IPS DF 4.7 (cell line): ENCODE measurements at regions not wholly inside any gene's neighbourhood (a gene's known extent, or its start where the extent isn't known, plus 50 kb on each side); places are given as distances from the start of the nearest gene placed in this dataset.

Experiments used
- DNase-seq: peaks from one replicate; pipeline ENCODE4 v3.0.0-alpha.2; 2013; ENCODE audit warnings: low spot score; ENCODE audit errors: extremely low read depth

GRCh38 chr3:159782724-159783421, 205.8 kb upstream of the IL12A start:
- no peak for DNase-seq

- DNase-seq: no peak
Observed at GRCh38 chr3:159783780-159784742, 204.6 kb upstream of the IL12A start.

DNA sequence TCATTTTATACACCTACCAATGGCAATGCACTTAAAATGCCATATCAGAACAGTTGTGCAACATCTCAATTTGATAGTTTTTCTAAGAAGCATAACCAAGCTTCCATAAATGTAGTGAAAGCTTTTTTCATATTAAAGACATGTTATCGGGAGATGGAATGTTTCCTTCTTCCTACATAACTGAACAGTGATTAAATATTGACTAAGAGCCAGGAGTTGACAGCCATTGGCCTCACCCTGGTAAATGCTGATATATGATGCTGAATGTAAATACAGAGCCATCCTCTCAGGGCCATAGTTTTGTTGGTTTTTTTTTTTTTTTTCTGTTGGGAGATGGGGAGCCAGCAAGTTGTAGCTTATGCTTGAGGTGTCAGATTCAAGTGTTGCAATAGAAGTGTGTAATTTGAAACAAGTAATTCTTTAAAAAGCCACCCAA, 203.3 kb upstream of the IL12A start:
- DNase-seq: no peak

DNA sequence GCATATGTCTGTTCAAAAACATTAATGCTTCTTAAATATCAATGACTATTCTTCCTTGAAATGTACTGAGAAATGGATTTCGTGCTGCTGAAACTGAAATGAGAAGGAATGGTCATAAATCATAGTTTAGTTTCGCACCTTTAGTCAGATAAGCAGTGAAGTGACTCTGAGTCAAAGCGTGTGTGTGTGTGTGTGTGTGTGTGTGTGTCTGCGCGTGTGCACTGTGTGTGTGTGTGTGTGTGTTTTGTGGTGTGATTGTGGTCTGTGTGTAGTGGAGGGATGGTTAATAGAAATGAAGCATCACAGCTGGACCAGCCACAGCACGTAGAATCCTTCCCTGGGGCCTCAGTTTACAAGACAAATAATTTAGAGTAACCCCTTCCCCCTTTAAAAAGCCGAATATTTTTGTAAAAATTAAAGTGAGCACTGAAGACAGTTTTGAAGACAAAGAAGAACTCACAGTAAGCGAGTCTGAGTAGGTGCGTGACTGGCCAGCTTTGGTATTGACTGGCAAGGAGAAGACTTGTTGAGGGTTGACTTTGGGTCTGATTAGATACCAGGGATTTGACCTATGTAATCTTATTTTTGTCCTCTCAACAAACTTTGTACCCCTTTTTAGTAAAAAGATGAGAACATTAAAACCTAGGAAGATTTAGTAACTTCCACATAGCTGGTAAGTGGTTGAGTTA, 202.0 kb upstream of the IL12A start:
- no peak for DNase-seq

GRCh38 chr3:159787178-159787574, 201.5 kb upstream of the IL12A start:
- DNase-seq: no peak

DNA sequence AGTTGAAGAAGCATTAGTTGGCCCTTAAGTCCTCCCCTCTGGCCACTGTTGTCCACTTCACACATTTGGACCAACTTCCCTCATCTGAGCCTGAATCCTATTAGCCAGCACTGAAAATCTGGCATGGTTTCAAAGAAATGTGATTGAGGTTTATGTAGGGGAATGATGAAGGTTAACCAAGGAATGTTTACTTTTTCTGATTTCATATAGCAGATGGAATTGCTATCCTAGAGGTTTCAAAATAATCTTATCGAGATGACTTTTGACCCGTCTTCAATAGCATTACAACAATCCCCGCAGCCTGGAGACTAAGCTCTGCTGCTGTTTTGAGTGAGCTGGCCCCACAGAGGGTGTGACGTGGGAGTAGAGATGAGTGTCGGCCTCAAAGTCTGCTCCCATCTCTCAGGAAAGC, 200.8 kb upstream of the IL12A start:
- DNase-seq: no peak

DNA sequence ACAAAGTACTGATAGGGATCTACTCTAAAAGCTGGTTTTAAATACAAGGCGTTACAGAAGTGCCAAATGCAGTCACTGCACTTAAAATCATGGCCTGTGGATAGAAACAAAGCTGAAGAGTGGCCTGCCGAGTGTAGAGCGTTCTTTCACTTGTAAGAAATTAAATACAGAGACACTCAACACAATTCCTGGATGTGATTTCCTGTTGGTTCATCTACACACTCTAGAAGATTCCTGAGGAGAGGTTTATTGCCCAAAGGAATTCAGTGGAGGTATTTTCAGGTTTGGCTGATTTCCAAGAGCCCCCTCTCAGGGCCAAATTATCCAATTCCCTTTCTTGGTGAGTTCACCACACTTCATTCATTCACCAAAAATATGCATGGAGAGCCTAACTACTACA, 200.3 kb upstream of the IL12A start:
- no peak for DNase-seq

- no peak for DNase-seq
Observed at GRCh38 chr3:159789017-159789416, 199.6 kb upstream of the IL12A start.

- DNase-seq: no peak
Observed at GRCh38 chr3:159789742-159790635, 198.6 kb upstream of the IL12A start.

DNA sequence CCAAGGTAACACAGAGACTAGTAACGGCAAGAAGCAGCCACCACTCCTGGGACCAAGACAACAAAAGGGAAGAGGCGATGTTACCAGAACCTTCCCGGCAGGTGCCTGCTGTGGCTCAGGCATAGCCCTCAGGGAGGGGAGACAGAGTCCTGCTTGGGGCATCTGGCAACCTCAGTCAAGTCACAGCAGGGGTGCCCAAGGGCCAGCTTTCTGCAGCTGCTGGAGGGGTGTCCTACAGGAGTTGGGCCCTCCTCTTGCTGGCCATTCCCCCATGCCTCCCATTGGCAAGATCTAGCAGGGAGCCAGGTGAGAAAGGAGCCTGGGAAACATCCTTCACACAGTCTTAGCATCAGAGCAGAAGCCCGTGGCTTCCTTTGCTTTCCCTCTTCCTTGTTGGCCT, 197.3 kb upstream of the IL12A start:
- DNase-seq: no peak

DNA sequence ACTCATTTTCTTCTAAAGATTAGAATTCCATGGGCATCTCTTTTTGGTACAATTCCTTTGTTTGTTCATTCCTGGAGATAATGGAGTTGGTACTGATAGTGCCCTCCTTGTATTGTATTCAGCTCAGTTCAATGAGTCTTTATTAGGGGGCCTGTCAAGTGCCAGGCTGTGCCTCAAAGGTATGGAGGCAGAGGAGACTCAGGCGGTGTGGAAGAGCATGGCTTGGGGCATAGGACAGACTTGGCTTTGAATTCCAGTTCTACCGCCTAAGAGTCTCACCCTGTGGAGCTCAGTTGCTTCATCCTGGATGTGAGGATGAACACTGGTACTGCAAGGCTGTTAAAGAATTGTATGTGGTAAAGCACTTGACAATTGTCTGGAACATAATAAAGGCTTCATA, 196.6 kb upstream of the IL12A start:
- no peak for DNase-seq

- DNase-seq: no peak
Observed at GRCh38 chr3:159795042-159795441, 193.6 kb upstream of the IL12A start.

DNA sequence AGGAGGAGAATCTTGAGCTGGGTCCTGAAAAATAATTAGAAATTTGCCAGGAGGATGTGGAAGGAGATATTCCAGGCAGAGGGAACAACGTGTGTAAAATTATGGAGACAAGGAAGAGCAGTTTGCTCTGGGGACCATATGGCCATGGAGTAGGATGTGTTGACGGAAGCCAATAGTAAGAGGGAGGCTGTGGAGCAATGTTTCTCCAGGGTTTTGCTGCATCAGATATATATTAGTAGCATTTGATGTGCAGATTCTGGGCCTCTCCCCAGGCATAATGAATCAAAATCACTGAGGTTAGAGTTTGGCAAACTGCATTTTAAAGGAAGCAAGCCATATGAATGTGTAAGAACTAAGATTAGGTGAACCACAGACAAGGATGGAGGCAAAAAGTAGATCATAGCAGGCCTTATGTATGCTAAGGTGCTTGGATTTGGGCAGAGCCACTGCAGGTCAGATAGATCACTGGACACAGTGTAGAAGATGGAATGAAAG, 192.9 kb upstream of the IL12A start:
- DNase-seq: no peak

- DNase-seq: no peak
Observed at GRCh38 chr3:159796226-159796625, 192.4 kb upstream of the IL12A start.

GRCh38 chr3:159796744-159797143, 191.9 kb upstream of the IL12A start:
- DNase-seq: no peak

DNA sequence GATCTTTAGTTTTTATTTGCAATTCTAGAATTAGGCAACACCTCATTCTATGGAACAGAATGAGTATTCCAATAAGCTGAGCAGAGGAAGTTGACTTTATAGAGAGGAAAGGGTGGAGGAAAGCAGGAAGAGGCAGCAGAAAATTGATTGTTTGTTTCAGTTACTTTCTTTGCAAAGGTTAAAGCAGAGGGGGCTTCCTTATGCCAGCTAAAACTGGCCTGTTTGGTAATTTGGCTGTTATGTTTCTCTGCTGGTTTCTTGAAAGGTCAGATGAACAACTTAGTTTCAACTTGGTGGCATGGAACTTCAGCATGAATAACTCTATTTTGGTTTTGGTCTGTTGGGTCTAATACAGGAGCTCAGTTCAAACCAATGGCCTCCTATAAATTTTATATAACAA, 190.9 kb upstream of the IL12A start:
- DNase-seq: no peak

DNA sequence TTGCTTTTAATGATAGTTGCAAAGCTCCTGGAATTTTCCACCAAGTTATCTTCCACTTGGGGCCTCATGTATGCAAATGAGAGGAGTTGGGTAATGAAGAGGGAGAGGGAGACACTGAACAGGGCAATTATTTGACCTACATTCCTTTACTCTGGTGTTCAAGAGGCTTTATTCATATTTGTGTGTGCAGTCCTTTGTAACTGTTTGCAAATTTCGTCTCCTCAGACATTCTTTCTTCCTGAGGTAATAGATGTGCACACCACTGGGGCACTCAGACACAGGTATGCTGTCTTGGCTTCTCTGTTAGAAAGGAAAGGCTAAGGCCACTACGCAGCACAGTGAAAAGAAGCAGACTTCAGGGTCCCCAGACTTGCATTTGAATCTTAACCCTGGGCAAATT, 189.7 kb upstream of the IL12A start:
- no peak for DNase-seq

GRCh38 chr3:159800434-159801155, 188.0 kb upstream of the IL12A start:
- no peak for DNase-seq

GRCh38 chr3:159802864-159803263, 185.8 kb upstream of the IL12A start:
- no peak for DNase-seq

- no peak for DNase-seq
Observed at GRCh38 chr3:159803459-159803858, 185.2 kb upstream of the IL12A start.
